HepG2 (cell line): ENCODE measurements at regions not wholly inside any gene's neighbourhood (a gene's known extent, or its start where the extent isn't known, plus 50 kb on each side); places are given as distances from the start of the nearest gene placed in this dataset.

ENCODE experiments used
- AGO1 ChIP-seq: fragments of 200-400 bp; formaldehyde crosslinking; IDR thresholded peaks from 2 replicates; pipeline ENCODE4 v1.6.1; 2017; ENCODE audit warnings: mild to moderate bottlenecking, low read depth, low read length, moderate library complexity; ENCODE audit not compliant: poor library complexity, severe bottlenecking
- ATF3 ChIP-seq: sonication (generic); formaldehyde crosslinking; IDR thresholded peaks from 2 replicates; pipeline ENCODE4 v1.4.0; 2020; ENCODE audit warnings: missing genetic modification reagents
- ATF4 ChIP-seq, 2 experiments: fragments of 450-650 bp in 1 of 2; sonication (generic) in 1 of 2; formaldehyde crosslinking; IDR thresholded peaks; 2 replicates each; pipeline versions ENCODE4 v1.5.0 to v1.8.0; 2020 to 2022; ENCODE audit warnings: mild to moderate bottlenecking in 1 of 2, missing genetic modification reagents in 1 of 2
- GMEB1 ChIP-seq: sonication (generic); formaldehyde crosslinking; IDR thresholded peaks from 2 replicates; pipeline ENCODE4 v1.5.1; 2020; ENCODE audit warnings: missing genetic modification reagents, mild to moderate bottlenecking, borderline replicate concordance
- IKZF5 ChIP-seq: IDR thresholded peaks from 2 replicates; pipeline ENCODE4 v1.6.1; 2018; ENCODE audit warnings: missing genetic modification reagents, mild to moderate bottlenecking, missing compliant biosample characterization
- IRF2 ChIP-seq: IDR thresholded peaks from 2 replicates; pipeline ENCODE4 v1.6.1; 2018; ENCODE audit warnings: missing genetic modification reagents, missing compliant biosample characterization
- JUND ChIP-seq: sonication (generic); formaldehyde crosslinking; IDR thresholded peaks from 2 replicates; pipeline ENCODE4 v1.8.0; 2022; ENCODE audit warnings: mild to moderate bottlenecking, missing genetic modification reagents
- NFYC ChIP-seq: IDR thresholded peaks from 2 replicates; pipeline ENCODE4 v1.6.1; 2016; ENCODE audit warnings: missing genetic modification reagents, missing compliant biosample characterization
- ONECUT2 ChIP-seq: sonication (generic); formaldehyde crosslinking; IDR thresholded peaks from 2 replicates; pipeline ENCODE4 v1.4.0; 2020; ENCODE audit warnings: missing genetic modification reagents
- PRDM10 ChIP-seq: sonication (generic); formaldehyde crosslinking; IDR thresholded peaks from 2 replicates; pipeline ENCODE4 v1.4.0; 2020; ENCODE audit warnings: low read depth, missing genetic modification reagents
- PREB ChIP-seq: sonication (generic); formaldehyde crosslinking; IDR thresholded peaks from 2 replicates; pipeline ENCODE4 v1.4.0; 2020; ENCODE audit warnings: missing genetic modification reagents
- ZFP41 ChIP-seq: sonication (generic); formaldehyde crosslinking; IDR thresholded peaks from 2 replicates; pipeline ENCODE4 v1.4.0; 2020; ENCODE audit warnings: mild to moderate bottlenecking, missing genetic modification reagents, borderline replicate concordance
- ZKSCAN8 ChIP-seq: IDR thresholded peaks from 2 replicates; pipeline ENCODE4 v1.6.1; 2016; ENCODE audit warnings: borderline replicate concordance, missing genetic modification reagents, missing compliant biosample characterization
- ZNF292 ChIP-seq: sonication (generic); formaldehyde crosslinking; IDR thresholded peaks from 2 replicates; pipeline ENCODE4 v1.8.1; 2022; ENCODE audit warnings: mild to moderate bottlenecking, low read depth, missing genetic modification reagents, borderline replicate concordance
- ZNF383 ChIP-seq: sonication (generic); formaldehyde crosslinking; IDR thresholded peaks from 2 replicates; pipeline ENCODE4 v1.4.0; 2020; ENCODE audit warnings: missing genetic modification reagents, mild to moderate bottlenecking, borderline replicate concordance
- ZNF652 ChIP-seq: IDR thresholded peaks from 2 replicates; pipeline ENCODE4 v1.6.1; 2016; ENCODE audit warnings: low read depth, borderline replicate concordance
- ZNF747 ChIP-seq: sonication (generic); formaldehyde crosslinking; IDR thresholded peaks from 2 replicates; pipeline ENCODE4 v1.8.1; 2023; ENCODE audit warnings: missing genetic modification reagents, mild to moderate bottlenecking, borderline replicate concordance
- ZNF761 ChIP-seq: sonication (generic); formaldehyde crosslinking; conservative IDR thresholded peaks from 2 replicates; pipeline ENCODE4 v1.4.0; 2020; ENCODE audit warnings: mild to moderate bottlenecking, missing genetic modification reagents
- ZSCAN5A ChIP-seq: sonication (generic); formaldehyde crosslinking; IDR thresholded peaks from 2 replicates; pipeline ENCODE4 v1.8.0; 2022; ENCODE audit warnings: mild to moderate bottlenecking, missing genetic modification reagents, borderline replicate concordance

GRCh38 chr2:63734510-63734909 lies 107.2 kb upstream of the UGP2 start (continued):
- peak; percentile 53; the same call in 1 of the 2 replicates for TF ChIP-seq PRDM10 (CRISPR knock-in tag)
- TF ChIP-seq ZNF747 (CRISPR knock-in tag) = 0 out of 2 replicates have a peak, but pooled peaks have one; percentile 34
- 0 out of 2 replicates have a peak, but pooled peaks have one; percentile 20 for TF ChIP-seq GMEB1 (CRISPR knock-in tag)
- no peak for TF ChIP-seq AGO1
- TF ChIP-seq ONECUT2 (CRISPR knock-in tag) = no peak
- peak; percentile 48; the same call in 1 of the 2 replicates for TF ChIP-seq IKZF5 (CRISPR knock-in tag)
- peak; percentile 61; the same call in 1 of the 2 replicates for TF ChIP-seq ZNF292
- no peak for TF ChIP-seq ZNF761 (CRISPR knock-in tag)
- TF ChIP-seq ATF3 (CRISPR knock-in tag) = peak; percentile 97
- TF ChIP-seq ZNF652 (CRISPR knock-in tag) = peak; percentile 53; the same call in 1 of the 2 replicates
- TF ChIP-seq ZNF383 = no peak
- TF ChIP-seq IRF2 (CRISPR knock-in tag) = peak; percentile 73; the same call in 1 of the 2 replicates
- peak; percentile 78; the same call in 1 of the 2 replicates for TF ChIP-seq ZKSCAN8 (CRISPR knock-in tag)
- TF ChIP-seq ZSCAN5A (CRISPR knock-in tag) = peak; percentile 84; the same call in 1 of the 2 replicates
- TF ChIP-seq JUND (CRISPR knock-in tag) = peak; percentile 75
- no peak; the same call in 1 of the 2 replicates for TF ChIP-seq NFYC (CRISPR knock-in tag)
- no peak for TF ChIP-seq ZFP41 (CRISPR knock-in tag)
- TF ChIP-seq ATF4 (CRISPR knock-in tag; IDR thresholded peaks at IDR 0.05) = peak; percentile 98 to 100
- no peak for TF ChIP-seq PREB (CRISPR knock-in tag)
